IMR-90 (cell line): ENCODE measurements at regions not wholly inside any gene's neighbourhood (a gene's known extent, or its start where the extent isn't known, plus 50 kb on each side); places are given as distances from the start of the nearest gene placed in this dataset.

ENCODE experiments used
- ATAC-seq: fragments of 200-7000 bp; cut with Tn5 transposase; 2 replicates; pipeline ENCODE4 v1.9.1; 2020; ENCODE audit warnings: low read depth, mild to moderate bottlenecking, moderate library complexity
- BruUV-seq: library from RNA; stranded (reverse); fragments of 400-500 nt; replicated peaks from 2 replicates; lab custom pipeline; 2021; lab: Mats Ljungman, UMichigan
- CTCF ChIA-PET: fragments of 300-600 bp; formaldehyde crosslinking; extraction: SDS; loops from one replicate; lab custom pipeline; 2021; ENCODE audit warnings: antibody characterized with exemption; lab: Yijun Ruan, JAX
- POLR2A ChIA-PET: fragments of 300-600 bp; sonication (Branson Sonifier 250); formaldehyde crosslinking; loops from one replicate; lab custom pipeline; 2022; ENCODE audit warnings: antibody characterized with exemption; ENCODE audit not compliant: unreplicated experiment; lab: Charles Lee
- DNase-seq: peaks from one replicate; pipeline ENCODE4 v3.0.0; 2013
- H2AFZ ChIP-seq: replicated peaks from 2 replicates; pipeline ENCODE3; 2013; ENCODE audit warnings: low read length, mild to moderate bottlenecking; ENCODE audit not compliant: poor library complexity
- H2AK5ac ChIP-seq: 2 replicates; pipeline ENCODE4 v1.6.1; 2013; ENCODE audit warnings: low read depth, low read length, inconsistent platforms
- H2AK9ac ChIP-seq: replicated peaks from 2 replicates; pipeline ENCODE3; 2013; ENCODE audit warnings: mild to moderate bottlenecking, low read depth, low read length, moderate library complexity; ENCODE audit not compliant: poor library complexity
- H2BK120ac ChIP-seq: 2 replicates; pipeline ENCODE4 v1.6.1; 2013; ENCODE audit warnings: low read depth, low read length, inconsistent platforms
- H2BK15ac ChIP-seq: 3 replicates; pipeline ENCODE4 v1.6.1; 2013; ENCODE audit warnings: low read depth, low read length, inconsistent platforms
- H2BK20ac ChIP-seq: 2 replicates; pipeline ENCODE4 v1.6.1; 2013; ENCODE audit warnings: low read depth, mild to moderate bottlenecking, inconsistent platforms, low read length, moderate library complexity
- H2BK5ac ChIP-seq: 2 replicates; pipeline ENCODE4 v1.6.1; 2013; ENCODE audit warnings: mild to moderate bottlenecking, low read depth, low read length, inconsistent platforms; ENCODE audit not compliant: poor library complexity, severe bottlenecking
- H3K14ac ChIP-seq: replicated peaks from 2 replicates; pipeline ENCODE4 v1.6.1; 2013; ENCODE audit warnings: low read depth, low read length, inconsistent platforms
- H3K18ac ChIP-seq: 2 replicates; pipeline ENCODE4 v1.6.1; 2013; ENCODE audit warnings: low read depth, low read length, control low read depth
- H3K23ac ChIP-seq: 2 replicates; pipeline ENCODE4 v1.6.1; 2013; ENCODE audit warnings: low read depth, low read length, inconsistent platforms
- H3K27ac ChIP-seq: 2 replicates; pipeline ENCODE4 v1.5.1; 2013; ENCODE audit warnings: mild to moderate bottlenecking, control low read depth, low read length; ENCODE audit not compliant: insufficient read depth
- H3K27me3 ChIP-seq: 2 replicates; pipeline ENCODE4 v1.6.1; 2013; ENCODE audit warnings: low read length; ENCODE audit not compliant: control insufficient read depth, insufficient read depth
- H3K36me3 ChIP-seq: 2 replicates; pipeline ENCODE4 v1.6.1; 2013; ENCODE audit warnings: low read length, mixed read lengths; ENCODE audit not compliant: control insufficient read depth, insufficient read depth
- H3K4ac ChIP-seq: 2 replicates; pipeline ENCODE4 v1.6.1; 2013; ENCODE audit warnings: low read depth, low read length, inconsistent platforms
- H3K4me1 ChIP-seq: 2 replicates; pipeline ENCODE4 v1.6.1; 2013; ENCODE audit warnings: low read length, mixed read lengths; ENCODE audit not compliant: control insufficient read depth, insufficient read depth
- H3K4me2 ChIP-seq: 2 replicates; pipeline ENCODE4 v1.6.1; 2013; ENCODE audit warnings: low read depth, mild to moderate bottlenecking, control low read depth, low read length, moderate library complexity
- H3K4me3 ChIP-seq: 2 replicates; pipeline ENCODE4 v1.5.1; 2013; ENCODE audit warnings: low read depth, mild to moderate bottlenecking, control low read depth, low read length, moderate library complexity; ENCODE audit not compliant: insufficient read depth
- H3K56ac ChIP-seq: 2 replicates; pipeline ENCODE4 v1.6.1; 2013; ENCODE audit warnings: low read length, inconsistent platforms; ENCODE audit not compliant: insufficient read depth; ENCODE audit errors: extremely low read depth
- H3K79me1 ChIP-seq, 2 experiments: 2 replicates each; pipeline ENCODE4 v1.6.1; 2013; ENCODE audit warnings: low read length in 2 of 2, inconsistent platforms in 1 of 2, low read depth in 1 of 2
- H3K9ac ChIP-seq: 2 replicates; pipeline ENCODE4 v1.6.1; 2013; ENCODE audit warnings: low read depth, low read length, control low read depth
- H3K9me1 ChIP-seq: 2 replicates; pipeline ENCODE4 v1.6.1; 2013; ENCODE audit warnings: low read length, inconsistent platforms; ENCODE audit not compliant: insufficient read depth
- H3K9me3 ChIP-seq: 2 replicates; pipeline ENCODE4 v1.6.1; 2013; ENCODE audit warnings: low read length; ENCODE audit not compliant: control insufficient read depth, insufficient read depth
- H4K20me1 ChIP-seq: 2 replicates; pipeline ENCODE4 v1.6.1; 2013; ENCODE audit warnings: low read length, inconsistent platforms; ENCODE audit not compliant: insufficient read depth
- H4K5ac ChIP-seq: 2 replicates; pipeline ENCODE4 v1.6.1; 2013; ENCODE audit warnings: mild to moderate bottlenecking, low read depth, low read length, control low read depth
- H4K8ac ChIP-seq, 2 experiments: 2 replicates each; pipeline ENCODE4 v1.6.1; 2013; ENCODE audit warnings: low read depth in 2 of 2, low read length in 2 of 2, control low read depth in 1 of 2, inconsistent platforms in 1 of 2
- H4K91ac ChIP-seq: 2 replicates; pipeline ENCODE4 v1.6.1; 2013; ENCODE audit warnings: low read depth, low read length, inconsistent platforms; ENCODE audit not compliant: insufficient read depth
- BHLHE40 ChIP-seq: fragments of 150-350 bp; IDR thresholded peaks from 2 replicates; pipeline ENCODE4 v1.6.1; 2016; ENCODE audit warnings: mild to moderate bottlenecking, low read depth, low read length
- CEBPB ChIP-seq: IDR thresholded peaks from 2 replicates; pipeline ENCODE4 v1.6.1; 2012; ENCODE audit warnings: low read depth, low read length, improper control_type of control experiment
- CHD1 ChIP-seq: IDR thresholded peaks from 2 replicates; pipeline ENCODE4 v1.6.1; 2012; ENCODE audit warnings: low read depth, low read length, improper control_type of control experiment
- MAZ ChIP-seq: IDR thresholded peaks from 2 replicates; pipeline ENCODE4 v1.6.1; 2012; ENCODE audit warnings: low read depth, mild to moderate bottlenecking, low read length, improper control_type of control experiment, moderate library complexity, borderline replicate concordance
- MXI1 ChIP-seq: IDR thresholded peaks from 2 replicates; pipeline ENCODE4 v1.6.1; 2012; ENCODE audit warnings: low read depth, mild to moderate bottlenecking, low read length, moderate library complexity, borderline replicate concordance
- NFE2L2 ChIP-seq: fragments of 150-350 bp; IDR thresholded peaks from 2 replicates; pipeline ENCODE4 v1.6.1; 2016; ENCODE audit warnings: low read depth, mild to moderate bottlenecking, low read length
- RCOR1 ChIP-seq: IDR thresholded peaks from 2 replicates; pipeline ENCODE4 v1.6.1; 2012; ENCODE audit warnings: mild to moderate bottlenecking, low read length, improper control_type of control experiment; ENCODE audit not compliant: insufficient replicate concordance
- RFX5 ChIP-seq: IDR thresholded peaks from 2 replicates; pipeline ENCODE4 v1.8.0; 2012; ENCODE audit warnings: low read depth, mild to moderate bottlenecking, low read length, moderate library complexity
- dilution Hi-C: fragments of 300-500 bp; cut with HindIII; formaldehyde crosslinking; loops from one replicate; pipeline ENCODE4 v1.14.3; 2018; ENCODE audit warnings: low sequenced_read_pairs; ENCODE audit not compliant: unreplicated experiment
- in situ Hi-C: fragments of 300-500 bp; cut with MboI; formaldehyde crosslinking; loops from 3 replicates; pipeline ENCODE4 v1.14.3; 2019; ENCODE audit warnings: low sequenced_read_pairs, inconsistent platforms, mixed read lengths
- intact Hi-C: fragments of 100-400 bp; cut with micrococcal nuclease; formaldehyde crosslinking; loops from 2 replicates; pipeline ENCODE4 v1.10.0; 2022
- TF ChIP-seq, protein P1 (sequence below): fragments of 150-350 bp; IDR thresholded peaks from 2 replicates; pipeline ENCODE4 v1.6.1; 2017; ENCODE audit warnings: mild to moderate bottlenecking, antibody characterized with exemption, low read length, low read depth
- TF ChIP-seq, protein P2 (sequence below): fragments of 150-350 bp; IDR thresholded peaks from 2 replicates; pipeline ENCODE4 v1.6.1; 2016; ENCODE audit warnings: low read depth, mild to moderate bottlenecking, low read length, moderate library complexity, borderline replicate concordance

DNA sequence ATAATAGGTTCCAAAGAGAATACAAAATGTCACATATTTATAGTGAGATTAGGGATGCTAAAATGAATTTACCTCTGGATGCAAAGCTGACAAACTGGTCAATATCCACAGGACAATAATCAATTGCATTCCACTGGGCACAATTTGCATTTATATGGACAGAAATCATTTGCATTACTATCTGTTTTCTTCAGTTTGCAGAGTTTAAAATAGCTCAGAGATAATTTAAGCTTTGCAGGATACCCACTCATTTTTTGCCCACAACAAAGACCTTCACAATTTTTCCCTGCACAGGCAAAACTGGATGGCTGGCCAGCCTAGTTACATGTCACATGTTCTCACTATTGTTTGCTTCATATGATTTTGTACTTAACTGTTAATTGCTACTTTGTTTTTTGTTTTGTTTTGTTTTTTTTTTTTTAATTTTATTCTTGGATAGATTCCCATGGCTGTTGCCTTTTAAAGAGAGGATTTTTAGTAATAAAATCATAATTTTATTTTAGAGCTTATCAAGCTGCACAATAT is 483.5 kb downstream of the UTRN start:
- CTCF ChIA-PET: no interaction called here
- Histone ChIP-seq H3K56ac (no peak overlapping the region), H2BK20ac (no peak overlapping the region), H3K79me1 (no peaks in the 10 kb centered on the region), H3K9me1 (no peaks in the 10 kb centered on the region), H3K9me3 (no peaks in the 10 kb centered on the region), H3K36me3 (peaks cover 3% of the 10 kb centered on the region; the same call in 1 of the 2 replicates), H3K4me2 (no peak overlapping the region), H4K5ac (no peak overlapping the region), H2AK5ac (no peak overlapping the region), H3K18ac (no peak overlapping the region), H2AFZ (no peak overlapping the region), H2BK120ac (no peak overlapping the region), H2BK5ac (no peak overlapping the region), H3K4me1 (no peaks in the 10 kb centered on the region), H2BK15ac (no peak overlapping the region), H3K27ac (no peak overlapping the region), H3K4ac (no peak overlapping the region), H4K20me1 (no peaks in the 10 kb centered on the region), H3K4me3 (no peak overlapping the region), H3K9ac (no peak overlapping the region), H3K23ac (no peak overlapping the region), H4K8ac (no peak overlapping the region), H4K91ac (no peak overlapping the region), H3K27me3 (no peaks in the 10 kb centered on the region), H3K14ac (no peak overlapping the region), H2AK9ac (no peak overlapping the region)
- POLR2A ChIA-PET: interaction anchor here (0.6 kb wide), 1 partner anchor 9 kb away, joined by 3 read pairs; no protein-coding TSS in a partner anchor
- TF ChIP-seq CEBPB: no peak
- TF ChIP-seq, protein P1, sequence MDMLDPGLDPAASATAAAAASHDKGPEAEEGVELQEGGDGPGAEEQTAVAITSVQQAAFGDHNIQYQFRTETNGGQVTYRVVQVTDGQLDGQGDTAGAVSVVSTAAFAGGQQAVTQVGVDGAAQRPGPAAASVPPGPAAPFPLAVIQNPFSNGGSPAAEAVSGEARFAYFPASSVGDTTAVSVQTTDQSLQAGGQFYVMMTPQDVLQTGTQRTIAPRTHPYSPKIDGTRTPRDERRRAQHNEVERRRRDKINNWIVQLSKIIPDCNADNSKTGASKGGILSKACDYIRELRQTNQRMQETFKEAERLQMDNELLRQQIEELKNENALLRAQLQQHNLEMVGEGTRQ: no peak
- TF ChIP-seq MXI1: no peak
- no peak for TF ChIP-seq CHD1
- no peak for TF ChIP-seq MAZ
- no peak for TF ChIP-seq BHLHE40
- no peak for TF ChIP-seq RFX5
- TF ChIP-seq, protein P2, sequence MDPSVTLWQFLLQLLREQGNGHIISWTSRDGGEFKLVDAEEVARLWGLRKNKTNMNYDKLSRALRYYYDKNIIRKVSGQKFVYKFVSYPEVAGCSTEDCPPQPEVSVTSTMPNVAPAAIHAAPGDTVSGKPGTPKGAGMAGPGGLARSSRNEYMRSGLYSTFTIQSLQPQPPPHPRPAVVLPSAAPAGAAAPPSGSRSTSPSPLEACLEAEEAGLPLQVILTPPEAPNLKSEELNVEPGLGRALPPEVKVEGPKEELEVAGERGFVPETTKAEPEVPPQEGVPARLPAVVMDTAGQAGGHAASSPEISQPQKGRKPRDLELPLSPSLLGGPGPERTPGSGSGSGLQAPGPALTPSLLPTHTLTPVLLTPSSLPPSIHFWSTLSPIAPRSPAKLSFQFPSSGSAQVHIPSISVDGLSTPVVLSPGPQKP: no peak
- no peak for TF ChIP-seq NFE2L2
- no peak for TF ChIP-seq RCOR1
- ATAC-seq (no peak), DNase-seq (no peak)
- in situ Hi-C loops: no loop called here
- dilution Hi-C loops: no loop called here
- no TSS peak for BruUV-seq
- intact Hi-C loops: no loop called here
